RWPE2 (cell line): ENCODE measurements at regions not wholly inside any gene's neighbourhood (a gene's known extent, or its start where the extent isn't known, plus 50 kb on each side); places are given as distances from the start of the nearest gene placed in this dataset.

Experiments used
- ATAC-seq: fragments of 200-7000 bp; cut with Tn5 transposase; 3 replicates; pipeline ENCODE4 v1.9.1; 2021; ENCODE audit warnings: low read depth
- DNase-seq: peaks from one replicate; pipeline ENCODE4 v3.0.0-alpha.2; 2020; ENCODE audit warnings: low spot score
- H3K27ac ChIP-seq: fragments of 450-650 bp; 2 replicates; pipeline ENCODE4 v1.5.1; 2017; ENCODE audit warnings: mild to moderate bottlenecking; ENCODE audit not compliant: poor library complexity, severe bottlenecking
- H3K27me3 ChIP-seq: fragments of 250-450 bp; sonication (Bioruptor Pico); 2 replicates; pipeline ENCODE4 v1.5.1; 2021; ENCODE audit warnings: mild to moderate bottlenecking, moderate library complexity; ENCODE audit not compliant: insufficient read depth, poor library complexity, severe bottlenecking
- H3K36me3 ChIP-seq: fragments of 250-450 bp; sonication (Bioruptor Pico); 2 replicates; pipeline ENCODE4 v1.5.1; 2020; ENCODE audit warnings: low read depth, mild to moderate bottlenecking, moderate library complexity
- H3K4me1 ChIP-seq: fragments of 250-450 bp; sonication (Bioruptor Pico); 2 replicates; pipeline ENCODE4 v1.5.1; 2021; ENCODE audit warnings: mild to moderate bottlenecking, moderate library complexity; ENCODE audit not compliant: insufficient read depth, poor library complexity, severe bottlenecking
- H3K4me3 ChIP-seq: fragments of 250-450 bp; sonication (Bioruptor Pico); 2 replicates; pipeline ENCODE4 v1.5.1; 2021; ENCODE audit warnings: mild to moderate bottlenecking, moderate library complexity; ENCODE audit not compliant: severe bottlenecking
- H3K9me3 ChIP-seq: fragments of 250-450 bp; sonication (Bioruptor Pico); 2 replicates; pipeline ENCODE4 v1.5.1; 2021; ENCODE audit warnings: mild to moderate bottlenecking, moderate library complexity; ENCODE audit not compliant: severe bottlenecking
- CTCF ChIP-seq: fragments of 450-650 bp; IDR thresholded peaks from one replicate; pipeline ENCODE4 v1.5.1; 2017; ENCODE audit warnings: mild to moderate bottlenecking, moderate library complexity; ENCODE audit not compliant: poor library complexity, severe bottlenecking

GRCh38 chr20:24309596-24309995 is 159.8 kb upstream of the SYNDIG1 start:
- H3K36me3 ChIP-seq: no peaks in the 10 kb centered on the region
- H3K27me3 ChIP-seq: peaks cover 11% of the 10 kb centered on the region
- ATAC-seq: no peak

GRCh38 chr20:24305371-24305770 is 164.1 kb upstream of the SYNDIG1 start:
- no peak overlapping the region for H3K27ac ChIP-seq
- no peaks in the 10 kb centered on the region for H3K9me3 ChIP-seq
- TF ChIP-seq CTCF: no peak
- H3K4me1 ChIP-seq: no peaks in the 10 kb centered on the region
- no peak for ATAC-seq
- no peaks in the 10 kb centered on the region for H3K36me3 ChIP-seq
- DNase-seq: no peak
- no peak overlapping the region for H3K4me3 ChIP-seq
- peaks cover 12% of the 10 kb centered on the region for H3K27me3 ChIP-seq

More at GRCh38 chr20:24309596-24309995, 159.8 kb upstream of the SYNDIG1 start:
- no peak for TF ChIP-seq CTCF
- DNase-seq: no peak
- Histone ChIP-seq H3K4me1 (no peaks in the 10 kb centered on the region), H3K4me3 (no peak overlapping the region), H3K9me3 (no peaks in the 10 kb centered on the region), H3K27ac (no peak overlapping the region)

- DNase-seq (no peak), ATAC-seq (no peak)
- H3K4me3 ChIP-seq: no peak overlapping the region
These were observed 165.1 kb upstream of the SYNDIG1 start for GRCh38 chr20:24304291-24304690.

GRCh38 chr20:24303393-24304170 is 165.8 kb upstream of the SYNDIG1 start:
- peak; percentile 48; the same call in 1 of the 3 replicates for ATAC-seq
- Histone ChIP-seq H3K36me3 (no peaks in the 10 kb centered on the region), H3K4me1 (no peaks in the 10 kb centered on the region), H3K27ac (no peak overlapping the region), H3K4me3 (no peak overlapping the region), H3K9me3 (no peaks in the 10 kb centered on the region), H3K27me3 (peaks cover 18% of the 10 kb centered on the region)
- peak; percentile 37 for TF ChIP-seq CTCF
- no peak for DNase-seq

More at GRCh38 chr20:24304291-24304690, 165.1 kb upstream of the SYNDIG1 start:
- TF ChIP-seq CTCF: no peak
- Histone ChIP-seq H3K27ac (no peak overlapping the region), H3K4me1 (no peaks in the 10 kb centered on the region), H3K27me3 (peaks cover 18% of the 10 kb centered on the region), H3K9me3 (no peaks in the 10 kb centered on the region), H3K36me3 (no peaks in the 10 kb centered on the region)

GRCh38 chr20:24297993-24298392 is 171.4 kb upstream of the SYNDIG1 start:
- Histone ChIP-seq H3K4me3 (no peak overlapping the region), H3K36me3 (no peaks in the 10 kb centered on the region), H3K9me3 (no peaks in the 10 kb centered on the region), H3K4me1 (no peaks in the 10 kb centered on the region), H3K27ac (no peak overlapping the region), H3K27me3 (peaks cover 7% of the 10 kb centered on the region)
- ATAC-seq (no peak), DNase-seq (no peak)
- TF ChIP-seq CTCF: no peak
